NCI-H1436 treated with DMSO at 0.1 percent for 48 hours (cell line): ENCODE measurements at regions not wholly inside any gene's neighbourhood (a gene's known extent, or its start where the extent isn't known, plus 50 kb on each side); places are given as distances from the start of the nearest gene placed in this dataset.
"Not testable (repeated sequence)": the region's sequence is repeated elsewhere in the genome, so short reads cannot be mapped to it uniquely, and the experiment has no call there.

Experiments used
- DNase-seq: peaks from one replicate; lab custom pipeline; 2025; lab: John Stamatoyannopoulos, UW

DNA sequence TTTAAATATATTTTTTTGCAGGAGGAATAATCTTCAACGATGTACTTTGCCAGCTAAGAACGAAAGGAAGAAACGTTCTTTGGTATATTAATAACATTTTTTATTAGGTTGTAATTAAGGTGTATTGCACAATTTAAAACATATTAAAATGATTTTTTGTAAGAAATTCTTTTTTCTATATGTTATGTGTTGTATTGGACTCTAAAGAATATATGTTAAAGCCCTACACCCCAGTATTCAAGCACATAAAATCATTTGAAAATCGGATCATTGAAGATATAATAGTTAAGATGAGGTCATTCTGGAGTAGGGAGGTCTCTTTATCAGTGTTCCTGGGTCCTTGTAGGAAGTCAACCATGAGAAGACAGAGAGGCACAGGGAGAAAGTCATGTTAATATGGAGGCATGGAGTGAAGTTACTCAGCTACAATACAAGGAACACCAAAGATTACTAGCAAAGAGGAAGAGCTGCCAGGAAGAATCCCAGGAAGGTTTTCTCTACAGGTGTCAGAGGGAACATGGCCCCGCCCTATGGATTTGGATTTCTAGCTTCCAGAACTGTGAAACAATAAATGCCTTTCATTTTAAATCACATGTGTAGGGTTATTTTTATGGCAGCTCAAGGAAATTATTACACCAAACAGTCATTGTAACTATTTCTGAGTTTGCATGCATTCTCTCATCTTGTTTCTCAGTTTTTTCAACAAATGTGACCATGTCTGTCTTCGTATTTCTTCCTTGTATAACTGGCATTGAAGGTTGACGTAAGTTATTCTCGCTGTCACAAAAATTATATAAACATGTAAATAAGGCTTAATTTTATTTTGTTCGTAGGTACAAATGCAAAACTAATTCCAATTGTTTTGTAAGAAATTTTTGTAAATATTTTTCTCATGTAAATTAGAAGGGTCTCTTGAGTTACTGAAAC lies 75.4 kb upstream of the VPREB1 start:
- DNase-seq = no peak

DNA sequence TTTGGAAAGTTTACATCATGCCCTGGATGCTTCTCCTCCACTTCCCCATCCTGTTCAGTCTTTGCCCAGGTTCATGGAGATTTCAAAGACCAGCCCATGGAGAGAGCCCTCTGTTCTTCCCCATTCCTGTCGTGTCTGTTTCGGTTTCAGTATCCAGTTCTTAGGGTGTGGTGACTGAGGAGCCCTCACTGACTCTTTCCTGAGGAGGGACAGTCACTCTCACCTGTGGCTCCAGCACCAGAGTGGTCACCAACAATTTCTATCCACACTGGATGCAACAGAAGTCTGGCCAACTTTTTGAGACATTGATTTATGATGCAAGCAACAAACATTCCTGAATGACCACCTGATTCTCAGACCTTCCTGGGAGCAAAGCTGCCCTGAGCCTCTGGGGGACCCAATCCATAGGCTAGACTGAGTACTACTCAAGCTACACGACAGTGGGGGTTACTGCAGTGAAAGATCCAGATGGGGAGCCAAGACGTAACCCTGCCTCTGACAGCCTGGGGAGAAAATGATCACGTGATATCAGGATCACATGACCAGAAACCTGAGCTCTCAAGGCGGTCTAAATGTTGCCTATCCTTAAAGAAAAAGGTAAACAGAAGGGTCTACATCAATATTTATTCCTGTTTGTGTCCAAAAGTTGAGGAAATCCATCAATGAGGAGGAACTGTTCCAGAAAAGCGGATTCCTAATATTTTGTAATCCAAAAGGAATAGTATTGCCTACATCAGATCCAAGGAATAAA lies 76.2 kb upstream of the VPREB1 start:
- DNase-seq = peak; percentile 8

DNA sequence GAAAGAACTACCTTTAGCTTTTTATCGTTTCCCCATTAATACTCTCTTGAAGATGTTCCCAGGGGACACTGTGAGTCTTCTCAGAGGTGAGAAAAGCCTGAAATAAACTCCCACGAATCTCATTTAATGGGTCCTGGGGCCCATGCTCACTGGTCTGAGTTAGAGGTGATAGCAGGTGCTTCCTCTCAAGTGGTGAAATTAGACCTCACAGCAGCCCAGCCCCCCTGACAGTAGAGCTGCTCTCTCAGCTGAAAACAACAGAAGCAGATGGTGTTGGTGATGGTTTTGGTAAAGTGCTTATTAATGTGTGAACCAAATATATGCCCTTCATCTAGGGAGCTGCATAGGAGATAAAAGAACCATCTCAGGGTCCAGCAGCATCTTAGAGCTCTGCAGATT lies 76.8 kb upstream of the VPREB1 start:
- no peak for DNase-seq

DNA sequence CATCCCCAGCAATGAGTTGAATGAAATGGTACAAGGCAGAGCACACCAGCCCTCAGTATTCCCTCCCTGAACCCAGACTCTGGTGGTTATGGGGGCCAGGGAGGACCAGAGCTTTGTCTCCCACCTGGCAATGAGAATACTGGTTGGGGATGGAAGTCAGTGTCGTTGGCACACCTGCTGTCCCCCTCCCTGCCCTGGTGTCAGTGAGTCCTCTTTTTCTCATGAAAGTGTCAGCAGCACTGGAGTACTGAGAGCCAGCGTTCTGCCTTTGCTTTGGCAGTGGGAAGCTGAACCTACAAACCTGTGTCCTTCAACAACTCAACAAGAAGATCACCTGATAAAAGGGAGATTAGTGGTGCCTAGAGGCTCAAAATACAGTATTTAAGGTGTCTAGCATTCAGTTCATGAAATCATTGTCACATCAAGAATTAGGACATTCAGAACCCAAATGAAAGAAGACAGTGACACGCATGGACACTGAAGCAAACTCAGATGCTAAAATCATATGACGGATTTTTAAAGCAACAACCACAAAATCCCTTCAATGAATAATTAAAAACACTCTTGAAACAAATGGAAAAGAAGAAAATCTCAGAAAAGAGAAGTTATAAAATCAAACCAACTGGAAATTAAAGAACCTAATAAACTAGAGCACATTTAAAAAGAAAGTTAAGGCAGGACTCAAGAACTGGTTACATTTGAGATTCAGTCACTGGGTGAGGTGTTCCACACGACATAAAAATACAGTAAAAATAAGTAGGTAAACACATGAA lies 77.5 kb upstream of the VPREB1 start:
- DNase-seq = no peak

DNA sequence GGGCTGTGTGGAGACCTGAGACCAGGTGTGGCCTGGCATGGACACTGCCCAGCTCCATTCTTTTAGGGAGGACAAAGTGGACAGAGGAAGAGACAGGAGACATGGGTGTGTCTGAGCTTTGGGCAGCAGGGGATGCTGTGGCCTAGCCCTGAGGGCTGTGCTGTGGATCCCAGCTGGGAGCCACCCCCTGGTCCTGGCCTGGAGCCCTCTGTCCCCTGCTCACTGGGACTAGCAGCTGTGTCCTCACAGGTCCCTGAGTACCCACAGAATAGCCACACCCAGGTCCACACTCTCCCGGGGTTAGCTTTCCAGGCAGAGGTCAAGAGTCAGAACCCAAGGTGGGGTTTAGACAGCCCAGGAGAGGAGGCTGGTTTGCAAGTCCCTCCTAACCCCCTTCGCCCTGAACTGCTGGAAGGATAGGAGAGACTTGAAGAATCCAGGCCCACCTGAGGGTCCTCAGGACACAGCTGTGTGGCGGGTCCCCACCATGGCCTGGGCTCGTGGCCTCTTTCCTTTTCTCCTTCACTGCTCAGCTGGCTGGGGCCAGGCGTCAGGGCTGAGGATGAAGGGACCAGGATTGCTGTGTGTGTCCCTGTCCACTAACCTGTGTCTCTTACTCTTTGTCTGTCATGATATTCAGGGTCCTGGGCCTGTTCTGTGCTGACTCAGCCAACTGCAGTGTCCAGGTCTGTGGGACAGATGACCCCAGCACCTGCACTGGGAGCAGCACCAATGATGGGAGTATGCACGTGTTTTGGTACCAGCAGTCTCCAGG lies 78.5 kb upstream of the VPREB1 start:
- DNase-seq = no peak

DNA sequence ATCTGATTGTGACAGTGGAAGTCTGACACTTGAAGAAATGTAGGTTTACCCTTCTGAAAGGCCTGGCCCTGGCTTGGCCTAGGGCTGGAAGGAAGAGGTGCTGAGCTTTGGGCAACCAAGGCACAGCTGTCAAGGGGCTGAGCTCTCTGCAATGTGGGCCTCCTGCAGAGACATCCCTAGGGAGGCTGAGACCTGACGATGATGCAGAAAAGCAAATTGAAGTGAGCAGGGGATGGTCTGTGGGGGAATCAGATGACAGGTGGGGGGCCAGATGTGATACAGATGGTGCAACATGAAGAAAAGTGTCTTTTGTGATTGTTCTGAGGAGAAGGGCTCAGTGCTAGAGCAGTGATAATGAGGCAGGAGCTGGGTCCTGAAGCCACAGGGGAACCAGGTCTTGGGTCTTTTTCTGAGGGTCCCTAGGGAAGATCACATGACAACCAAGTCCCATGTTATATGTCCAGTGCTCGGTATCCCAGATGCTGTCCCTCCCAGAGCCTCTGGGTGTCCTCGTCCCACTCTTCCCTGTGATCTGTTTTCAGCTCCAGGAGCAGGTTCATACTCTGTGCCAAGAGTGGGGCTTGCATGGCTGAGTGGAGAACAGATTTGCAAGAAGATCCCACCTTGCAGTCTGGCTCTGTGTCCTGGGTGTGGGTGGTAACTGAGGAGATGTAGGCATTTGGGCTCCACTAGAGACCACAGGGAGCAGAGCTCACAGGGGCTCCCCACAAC lies 79.9 kb upstream of the VPREB1 start:
- DNase-seq = no peak

DNA sequence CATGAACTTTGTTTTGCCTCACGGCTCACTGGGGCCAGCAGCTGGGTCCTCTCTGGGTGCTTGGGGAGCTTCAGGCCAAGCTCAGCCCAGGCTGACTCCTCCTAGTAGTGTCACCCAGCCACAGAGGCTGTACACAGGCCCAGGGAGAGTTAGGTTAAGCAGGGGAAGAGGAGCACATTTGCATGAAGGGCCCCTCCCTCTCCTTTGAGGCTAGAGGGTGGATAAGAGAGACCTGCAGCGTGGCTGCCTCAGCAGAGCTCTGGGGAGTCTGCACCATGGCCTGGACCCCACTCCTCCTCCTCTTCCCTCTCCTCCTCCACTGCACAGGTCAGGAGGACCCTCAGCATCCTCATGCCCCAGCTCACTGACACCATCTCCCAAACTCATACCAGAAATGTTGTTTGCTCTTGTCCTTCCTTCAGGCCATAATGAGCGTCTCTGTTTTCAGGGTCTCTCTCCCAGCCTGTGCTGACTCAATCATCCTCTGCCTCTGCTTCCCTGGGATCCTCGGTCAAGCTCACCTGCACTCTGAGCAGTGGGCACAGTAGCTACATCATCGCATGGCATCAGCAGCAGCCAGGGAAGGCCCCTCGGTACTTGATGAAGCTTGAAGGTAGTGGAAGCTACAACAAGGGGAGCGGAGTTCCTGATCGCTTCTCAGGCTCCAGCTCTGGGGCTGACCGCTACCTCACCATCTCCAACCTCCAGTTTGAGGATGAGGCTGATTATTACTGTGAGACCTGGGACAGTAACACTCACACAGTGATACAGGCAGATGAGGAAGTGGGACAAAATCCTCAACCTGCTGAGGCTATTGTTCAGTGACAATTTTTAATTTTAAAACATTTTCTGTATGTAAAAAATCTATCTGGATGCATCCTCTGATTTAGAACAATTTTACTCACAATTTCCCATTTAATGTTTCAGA lies 82.4 kb upstream of the VPREB1 start:
- DNase-seq = no peak

DNA sequence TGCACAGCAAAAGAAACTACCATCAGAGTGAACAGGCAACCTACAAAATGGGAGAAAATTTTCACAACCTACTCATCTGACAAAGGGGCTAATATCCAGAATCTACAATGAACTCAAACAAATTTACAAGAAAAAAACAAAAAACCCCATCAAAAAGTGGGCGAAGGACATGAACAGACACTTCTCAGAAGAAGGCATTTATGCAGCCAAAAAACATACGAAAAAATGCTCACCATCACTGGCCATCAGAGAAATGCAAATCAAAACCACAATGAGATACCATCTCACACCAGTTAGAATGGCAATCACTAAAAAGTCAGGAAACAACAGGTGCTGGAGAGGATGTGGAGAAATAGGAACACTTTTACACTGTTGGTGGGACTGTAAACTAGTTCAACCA lies 83.8 kb upstream of the VPREB1 start:
- not testable (repeated sequence) for DNase-seq

DNA sequence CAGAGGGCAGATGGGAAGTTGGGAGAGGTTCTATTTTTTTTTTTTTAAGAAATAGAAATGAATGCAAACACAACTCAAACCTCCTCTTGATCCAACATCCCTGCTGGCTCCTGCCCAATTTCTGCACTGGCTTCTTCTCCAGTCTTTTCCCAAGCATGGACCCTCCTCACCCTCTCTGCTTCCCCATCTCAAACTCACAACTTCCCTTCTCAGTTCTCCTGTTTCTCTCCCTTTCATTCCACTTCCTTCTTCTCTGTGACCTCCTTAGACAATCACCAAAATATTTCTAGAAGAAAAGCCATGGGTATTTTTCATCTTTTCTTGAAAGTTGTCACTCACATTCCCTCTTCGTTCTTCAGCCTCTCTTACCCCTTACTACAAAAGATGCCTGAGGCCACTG lies 85.2 kb upstream of the VPREB1 start:
- no peak for DNase-seq

DNA sequence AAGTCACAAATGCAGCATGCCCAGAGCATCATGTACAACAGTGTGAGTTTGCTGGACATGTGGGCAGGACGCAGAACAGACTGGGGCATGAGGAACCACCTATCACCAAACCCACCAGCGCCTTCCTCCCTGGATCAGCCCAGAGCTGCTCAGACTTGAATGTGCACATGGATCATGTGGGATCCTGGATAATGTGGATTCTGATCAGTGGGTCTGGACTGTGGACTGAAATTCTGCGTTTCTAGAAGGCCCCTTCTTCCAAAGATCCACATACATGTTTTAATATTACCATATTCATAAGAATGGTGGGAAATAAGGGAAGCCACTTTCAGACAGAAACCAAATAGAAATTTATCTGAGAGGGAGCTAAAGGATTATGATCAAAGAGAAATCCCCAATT lies 85.6 kb upstream of the VPREB1 start:
- DNase-seq = no peak

DNA sequence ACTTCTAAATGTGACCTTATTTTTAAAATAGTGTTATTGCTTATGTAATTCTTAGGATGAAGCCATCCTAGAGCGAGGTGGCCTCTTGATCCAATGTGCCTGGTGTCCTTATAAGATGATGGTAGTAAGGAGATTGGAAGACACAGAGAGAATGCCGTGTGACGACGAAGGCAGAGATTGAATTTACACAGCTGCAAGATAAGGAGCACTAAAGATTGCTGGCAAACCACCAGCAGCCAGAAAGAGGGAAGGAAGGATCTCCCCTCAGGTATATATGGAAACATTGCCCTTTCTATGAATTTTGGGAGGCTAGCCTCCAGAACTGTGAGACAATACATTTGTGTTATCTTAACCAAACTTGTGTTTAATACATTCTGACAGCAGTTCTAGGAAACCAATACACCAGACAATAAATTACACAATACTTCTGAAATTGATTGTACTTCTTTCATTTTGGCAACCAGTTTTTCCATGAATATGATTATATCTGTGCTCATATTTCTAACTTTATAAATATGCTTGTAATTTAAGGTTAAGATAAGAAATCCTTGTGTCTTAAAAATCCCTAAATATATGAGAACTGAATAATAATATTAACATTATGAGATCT lies 86.3 kb upstream of the VPREB1 start:
- no peak for DNase-seq

DNA sequence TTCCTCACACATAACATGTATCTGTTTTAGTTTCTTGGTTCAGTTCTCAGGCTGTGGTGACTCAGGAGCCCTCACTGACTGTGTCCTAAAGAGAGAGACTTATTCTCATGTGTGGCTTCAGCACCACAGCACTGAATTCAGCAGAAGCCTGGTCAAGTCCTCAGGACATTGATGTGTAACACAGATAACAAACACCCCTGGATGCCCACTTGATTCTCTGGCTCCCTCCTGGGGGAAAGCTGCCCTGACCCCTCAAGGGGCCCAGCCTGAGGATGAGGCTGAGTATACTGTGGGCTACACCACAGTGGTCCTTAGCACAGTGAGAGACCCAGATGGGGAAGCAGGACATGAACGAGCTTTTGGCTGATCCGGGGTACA lies 87.2 kb upstream of the VPREB1 start:
- DNase-seq = no peak

DNA sequence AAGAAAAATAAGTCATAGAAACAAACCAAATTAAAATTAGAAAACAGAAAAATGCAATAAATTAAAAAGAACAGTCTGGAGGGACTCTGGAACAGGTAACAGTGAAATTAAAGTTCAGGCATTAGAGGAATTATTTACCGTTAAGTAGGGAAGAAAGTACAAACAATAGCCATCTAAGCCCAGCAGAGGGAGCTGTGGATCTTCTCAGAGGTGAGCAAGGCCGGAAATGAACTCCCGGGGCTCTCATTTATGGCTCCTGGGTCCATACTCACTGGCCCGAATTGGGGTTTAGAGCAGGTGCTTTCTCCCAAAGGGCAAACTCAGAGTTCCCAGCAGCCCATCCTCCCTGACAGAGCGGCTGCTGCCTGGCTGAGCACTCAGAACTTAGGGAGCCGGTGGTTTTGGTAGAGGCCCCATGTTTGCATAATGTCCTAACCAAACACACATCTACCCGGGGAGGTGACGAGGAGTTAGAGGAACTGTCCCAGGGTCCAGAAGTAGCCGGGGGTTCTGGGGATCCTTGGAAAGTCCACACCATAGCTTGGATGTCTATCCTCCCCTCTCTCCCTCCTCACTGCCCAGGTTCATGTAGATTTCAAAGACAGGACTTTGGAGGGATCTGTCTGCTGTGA lies 87.8 kb upstream of the VPREB1 start:
- no peak for DNase-seq

DNA sequence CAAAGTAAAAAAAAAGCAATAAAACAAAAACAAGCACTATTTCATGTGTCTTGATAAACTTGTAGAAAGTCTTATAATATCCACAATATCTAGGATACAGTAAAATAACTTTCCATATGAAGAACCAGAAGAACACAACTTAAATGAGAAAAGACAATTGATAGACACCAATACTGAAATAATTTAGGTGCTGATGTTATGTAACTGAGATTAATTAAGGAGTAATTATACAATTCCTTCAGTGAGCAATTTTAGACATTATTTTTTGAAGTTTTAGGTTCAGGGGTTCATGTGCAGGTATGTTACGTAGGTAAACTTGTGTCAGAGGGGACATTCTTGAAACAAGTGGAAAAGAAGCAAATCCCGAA lies 88.3 kb upstream of the VPREB1 start:
- no peak for DNase-seq

DNA sequence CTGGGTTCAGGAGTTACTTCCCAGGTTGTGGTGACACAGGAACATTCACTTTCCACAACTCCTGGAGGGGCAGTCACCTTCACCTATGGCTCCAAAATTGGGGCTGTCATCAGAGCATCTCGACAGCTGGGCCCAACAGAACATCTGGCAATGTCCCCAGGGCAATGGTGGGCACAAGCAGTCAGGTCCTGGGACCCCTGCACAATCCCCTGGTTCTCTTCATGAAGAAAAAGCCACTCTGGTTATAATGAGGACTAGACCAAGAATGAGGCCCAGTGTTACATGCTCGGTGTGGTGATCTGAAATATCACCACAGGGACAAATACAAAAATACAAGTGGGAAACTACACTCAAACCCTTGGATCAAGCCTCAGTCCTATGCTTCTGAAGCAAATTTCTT lies 89.0 kb upstream of the VPREB1 start:
- no peak for DNase-seq

DNA sequence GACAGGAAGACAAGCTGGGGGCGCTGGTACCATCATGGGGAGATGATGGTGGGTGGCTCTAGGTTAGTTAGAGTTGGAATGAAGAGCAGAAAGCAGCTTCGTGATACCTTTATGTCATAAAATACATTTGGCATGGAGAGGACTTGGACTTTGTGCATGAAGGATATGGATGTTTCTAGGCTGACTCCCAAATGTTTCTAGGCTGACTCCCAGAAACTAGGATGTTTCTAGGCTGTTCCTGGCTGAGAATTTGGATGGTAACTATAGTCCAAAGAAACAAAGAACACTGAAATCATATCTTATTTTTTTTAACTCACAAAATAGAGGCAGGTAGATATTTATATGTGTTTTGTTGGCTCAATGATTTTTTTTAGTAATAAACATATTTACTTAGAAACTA lies 89.4 kb upstream of the VPREB1 start:
- no peak for DNase-seq

DNA sequence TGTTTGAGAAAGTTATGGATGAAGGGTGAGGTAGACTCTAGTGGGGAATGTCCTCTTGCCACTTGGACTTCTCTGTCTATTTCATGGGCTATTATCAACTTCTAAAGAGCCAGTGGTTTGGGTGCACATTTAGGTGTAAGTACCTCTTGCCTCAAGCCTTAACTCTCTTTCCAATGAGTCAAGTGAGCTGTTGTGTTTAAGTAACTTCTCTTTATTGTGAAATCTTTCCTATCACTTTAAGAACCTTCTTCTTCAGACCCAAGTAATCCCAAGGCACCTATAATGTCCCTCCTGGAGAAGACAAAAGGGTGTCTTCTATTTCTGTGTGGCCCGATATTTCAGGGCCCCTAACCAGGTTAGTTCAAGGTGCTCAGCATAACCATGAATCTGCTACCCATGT lies 90.5 kb upstream of the VPREB1 start:
- no peak for DNase-seq

DNA sequence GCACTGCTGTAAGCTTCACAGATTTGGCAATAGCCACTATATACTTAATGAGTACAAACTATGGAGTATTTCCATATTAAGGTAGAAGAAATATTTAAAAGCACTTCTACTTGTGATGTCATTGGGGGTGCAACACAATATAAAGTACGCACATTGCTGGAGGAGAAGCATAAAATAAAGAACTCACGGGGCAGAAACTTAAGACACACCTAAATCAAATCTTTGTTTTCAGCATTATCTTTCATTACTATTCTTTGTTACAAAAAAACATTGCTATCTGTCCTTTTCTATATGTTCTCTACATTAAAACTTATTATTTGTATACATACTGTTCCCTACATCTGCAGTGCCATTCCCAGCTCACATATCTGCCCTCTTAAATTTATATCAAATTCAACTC lies 93.3 kb upstream of the VPREB1 start:
- no peak for DNase-seq

DNA sequence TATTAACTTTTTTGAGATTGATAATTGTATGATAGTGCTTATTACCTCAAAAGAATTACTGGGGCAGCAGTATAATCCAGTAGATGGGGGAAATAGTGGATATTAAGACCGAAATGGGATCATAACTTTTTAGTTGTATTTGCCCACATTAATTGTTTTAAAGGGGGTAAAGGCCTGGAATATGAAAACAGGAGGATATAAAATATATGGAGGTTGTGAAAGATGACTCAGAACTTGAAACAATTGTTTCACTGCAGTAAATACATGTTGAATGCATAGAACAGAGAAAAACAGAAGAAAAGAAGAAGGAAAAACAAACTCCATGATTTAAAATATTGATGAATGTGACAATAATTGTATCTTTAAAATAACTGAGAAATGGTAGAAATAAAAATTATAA lies 94.1 kb upstream of the VPREB1 start:
- no peak for DNase-seq
